Gastrocnemius medialis (tissue), 4 donors: ENCODE measurements at regions not wholly inside any gene's neighbourhood (a gene's known extent, or its start where the extent isn't known, plus 50 kb on each side); places are given as distances from the start of the nearest gene placed in this dataset.

Source experiments
- POLR2A ChIP-seq, 2 donors: fragments of 450-650 bp; IDR thresholded peaks; one replicate each; pipeline ENCODE4 v1.6.1; 2017; ENCODE audit warnings: antibody characterized with exemption in 2 of 2, mild to moderate bottlenecking in 2 of 2, moderate library complexity in 2 of 2
- TF ChIP-seq, protein P1 (sequence below), 5 experiments: fragments of 450-650 bp in 3 of 5; fragments of 200-600 bp in 2 of 5; sonication (generic) in 2 of 5; IDR thresholded peaks in 4 of 5; conservative IDR thresholded peaks in 1 of 5; 1 replicate in 4 of 5; 2 replicates in 1 of 5; pipeline ENCODE4 v1.5.1; 2016 to 2019; ENCODE audit warnings: antibody characterized with exemption in 5 of 5, mild to moderate bottlenecking in 3 of 5, moderate library complexity in 3 of 5

GRCh38 chr9:117490199-117490598 is 75.3 kb upstream of the ASTN2 start:
- TF ChIP-seq, protein P1, sequence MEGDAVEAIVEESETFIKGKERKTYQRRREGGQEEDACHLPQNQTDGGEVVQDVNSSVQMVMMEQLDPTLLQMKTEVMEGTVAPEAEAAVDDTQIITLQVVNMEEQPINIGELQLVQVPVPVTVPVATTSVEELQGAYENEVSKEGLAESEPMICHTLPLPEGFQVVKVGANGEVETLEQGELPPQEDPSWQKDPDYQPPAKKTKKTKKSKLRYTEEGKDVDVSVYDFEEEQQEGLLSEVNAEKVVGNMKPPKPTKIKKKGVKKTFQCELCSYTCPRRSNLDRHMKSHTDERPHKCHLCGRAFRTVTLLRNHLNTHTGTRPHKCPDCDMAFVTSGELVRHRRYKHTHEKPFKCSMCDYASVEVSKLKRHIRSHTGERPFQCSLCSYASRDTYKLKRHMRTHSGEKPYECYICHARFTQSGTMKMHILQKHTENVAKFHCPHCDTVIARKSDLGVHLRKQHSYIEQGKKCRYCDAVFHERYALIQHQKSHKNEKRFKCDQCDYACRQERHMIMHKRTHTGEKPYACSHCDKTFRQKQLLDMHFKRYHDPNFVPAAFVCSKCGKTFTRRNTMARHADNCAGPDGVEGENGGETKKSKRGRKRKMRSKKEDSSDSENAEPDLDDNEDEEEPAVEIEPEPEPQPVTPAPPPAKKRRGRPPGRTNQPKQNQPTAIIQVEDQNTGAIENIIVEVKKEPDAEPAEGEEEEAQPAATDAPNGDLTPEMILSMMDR (IDR thresholded peaks at IDR 0.05 in 4 of 5, conservative IDR thresholded peaks at IDR 0.05 in 1 of 5): no peak
- no peak for TF ChIP-seq POLR2A (IDR thresholded peaks at IDR 0.05)
